GM18861 (cell line): ENCODE measurements at regions not wholly inside any gene's neighbourhood (a gene's known extent, or its start where the extent isn't known, plus 50 kb on each side); places are given as distances from the start of the nearest gene placed in this dataset.
"Not testable (repeated sequence)": the region's sequence is repeated elsewhere in the genome, so short reads cannot be mapped to it uniquely, and the experiment has no call there.

Experiments used
- ATAC-seq: cut with Tn5 transposase; IDR thresholded peaks from one replicate; pipeline ENCODE4 v1.9.1; 2021; ENCODE audit not compliant: unreplicated experiment

DNA sequence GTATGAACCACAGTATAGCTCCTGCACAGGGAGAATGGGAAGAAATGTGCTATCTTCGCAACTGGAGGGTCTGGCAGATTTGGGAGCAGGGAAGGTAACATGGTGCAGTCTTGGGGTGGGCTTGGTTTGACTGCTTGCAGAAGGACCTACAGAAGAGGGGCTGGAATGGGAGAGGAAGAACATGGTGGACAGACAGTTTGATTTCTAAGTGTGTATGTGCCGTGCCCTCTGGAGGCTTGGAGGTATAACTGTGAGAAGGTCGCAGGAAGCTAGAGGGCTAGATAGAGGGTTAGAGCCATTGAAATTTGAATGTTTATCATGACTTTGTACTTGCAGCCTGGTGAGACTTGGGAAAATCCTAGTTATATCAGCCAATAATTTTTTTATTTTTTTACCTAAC is 169.2 kb downstream of the SQOR start:
- no peak for ATAC-seq

DNA sequence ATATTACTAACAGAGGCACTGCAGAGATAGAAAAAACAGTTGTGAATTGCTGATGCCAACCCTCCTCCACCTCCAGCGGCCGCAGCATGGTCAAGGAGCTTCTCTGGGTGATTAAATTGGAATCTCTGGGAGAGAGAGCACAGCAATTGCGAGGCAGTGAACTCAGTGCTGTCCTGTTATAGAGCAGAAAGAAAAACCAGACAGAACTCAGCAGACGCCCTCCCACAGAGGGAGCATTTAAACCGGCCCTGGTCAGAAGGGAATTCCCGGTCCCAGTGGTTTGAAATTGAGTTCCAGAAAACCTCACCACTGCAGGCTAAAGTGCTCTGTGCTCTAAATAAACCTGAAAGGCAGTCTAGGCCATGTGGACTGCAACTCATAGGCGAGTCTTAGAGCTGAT is 175.4 kb downstream of the SQOR start:
- no peak for ATAC-seq

DNA sequence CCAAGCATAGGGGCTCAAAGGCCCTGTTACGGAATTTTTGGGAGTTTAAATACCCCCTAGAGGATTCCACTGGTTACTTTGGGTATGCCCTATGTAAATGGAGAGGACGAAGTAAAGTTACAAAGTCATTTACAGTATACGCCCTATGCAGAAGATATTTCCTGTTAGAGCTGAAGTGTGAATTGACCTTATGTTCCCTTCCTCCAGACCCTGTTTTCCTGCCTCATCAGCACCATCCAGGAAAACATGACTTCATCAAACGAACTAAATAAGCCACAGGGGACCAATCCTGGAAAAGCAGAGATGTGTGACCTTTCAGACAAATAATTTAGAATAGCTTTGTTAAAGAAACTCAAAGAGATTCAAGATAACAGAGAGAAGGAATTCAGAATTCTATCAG is 177.4 kb downstream of the SQOR start:
- ATAC-seq = no peak

DNA sequence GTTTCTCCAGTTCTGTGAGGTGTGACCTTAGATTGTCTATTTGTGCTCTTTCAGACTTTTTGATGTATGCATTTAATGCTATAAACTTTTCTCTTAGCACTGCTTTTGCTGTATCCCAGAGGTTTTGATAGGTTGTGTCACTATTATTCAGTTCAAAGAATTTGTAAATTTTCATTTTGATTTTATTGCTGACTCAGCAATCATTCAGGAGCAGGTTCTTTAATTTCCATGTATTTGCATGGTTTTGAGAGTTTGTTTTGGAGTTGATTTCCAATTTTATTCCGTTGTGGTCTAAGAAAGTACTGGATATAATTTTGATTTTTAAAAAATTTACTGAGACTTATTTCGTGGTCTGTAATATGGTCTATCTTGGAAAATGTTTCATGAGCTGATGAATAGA is 182.7 kb downstream of the SQOR start:
- ATAC-seq = not testable (repeated sequence)

DNA sequence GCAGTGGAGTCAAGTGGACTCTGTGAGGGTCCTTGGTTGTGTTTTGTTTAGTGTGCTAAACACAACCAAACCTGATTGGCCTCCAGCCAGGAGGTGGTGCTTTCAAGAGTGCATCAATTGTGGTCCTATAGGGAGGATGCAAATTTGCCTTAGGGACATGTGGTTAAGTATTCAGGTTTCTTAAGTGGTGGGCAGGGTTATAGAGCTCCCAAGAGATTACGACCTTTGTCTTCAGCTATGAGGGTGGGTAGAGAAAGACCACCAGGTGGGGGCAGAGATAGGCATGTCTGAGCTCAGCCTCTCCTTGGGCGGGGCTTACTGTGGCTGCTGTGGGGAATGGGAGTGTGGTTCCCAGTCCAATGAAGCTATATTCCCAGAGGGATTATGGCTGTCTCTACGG is 186.6 kb downstream of the SQOR start:
- ATAC-seq = no peak

DNA sequence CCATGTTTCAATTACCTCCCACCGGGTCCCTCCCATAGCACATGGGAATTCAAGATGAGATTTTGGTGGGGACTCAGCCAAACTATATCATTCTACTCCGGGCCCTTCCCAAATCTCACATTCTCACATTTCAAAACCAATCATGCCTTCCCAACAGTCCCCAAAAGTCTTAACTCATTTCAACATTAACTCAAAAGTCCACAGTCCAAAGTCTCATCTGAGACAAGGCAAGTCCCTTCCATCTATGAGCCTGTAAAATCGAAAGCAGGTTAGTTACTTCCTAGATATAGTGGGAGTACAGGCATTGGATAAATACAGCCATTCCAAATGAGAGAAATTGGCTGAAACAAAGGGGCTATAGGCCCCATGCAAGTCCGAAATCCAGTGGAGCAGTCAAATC is 188.1 kb downstream of the SQOR start:
- ATAC-seq = not testable (repeated sequence)

DNA sequence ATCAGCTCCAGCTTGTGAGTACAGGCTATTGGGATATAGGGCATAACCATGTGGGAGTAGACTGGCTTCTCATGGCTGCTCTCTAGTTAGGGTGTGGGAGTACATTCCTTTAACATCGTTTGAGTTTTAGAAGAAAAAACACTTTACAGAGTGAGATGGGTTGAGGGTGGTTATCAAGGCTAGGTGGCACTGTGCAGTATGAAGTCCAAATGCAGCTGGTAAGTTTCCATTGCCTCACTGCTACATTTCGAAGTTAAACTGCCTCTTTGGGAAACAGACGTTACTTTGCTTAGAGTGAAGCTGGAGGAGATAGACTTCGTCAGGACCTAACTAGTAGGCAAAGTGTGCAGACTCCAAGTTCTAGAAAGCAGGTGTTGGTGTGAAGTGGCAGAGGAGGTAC is 192.4 kb downstream of the SQOR start:
- ATAC-seq = no peak

DNA sequence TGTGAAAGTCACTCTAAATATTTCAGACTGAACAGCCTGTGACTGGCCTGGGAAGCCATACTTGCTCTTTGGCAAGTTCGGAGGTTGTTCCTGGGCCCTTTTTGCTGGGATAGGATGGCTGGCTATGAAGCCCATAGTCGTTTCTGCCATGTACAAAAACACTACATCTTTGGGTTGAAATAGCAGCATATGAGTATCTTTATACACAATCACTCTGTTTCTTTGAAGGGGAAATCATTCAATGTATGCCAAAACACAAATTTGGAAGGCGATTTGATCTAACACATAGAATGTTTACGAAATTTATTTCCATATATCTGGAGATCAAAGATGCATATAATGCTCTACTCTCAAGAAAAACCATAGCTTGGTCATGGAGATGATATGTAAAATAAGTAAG is 192.9 kb downstream of the SQOR start:
- no peak for ATAC-seq

DNA sequence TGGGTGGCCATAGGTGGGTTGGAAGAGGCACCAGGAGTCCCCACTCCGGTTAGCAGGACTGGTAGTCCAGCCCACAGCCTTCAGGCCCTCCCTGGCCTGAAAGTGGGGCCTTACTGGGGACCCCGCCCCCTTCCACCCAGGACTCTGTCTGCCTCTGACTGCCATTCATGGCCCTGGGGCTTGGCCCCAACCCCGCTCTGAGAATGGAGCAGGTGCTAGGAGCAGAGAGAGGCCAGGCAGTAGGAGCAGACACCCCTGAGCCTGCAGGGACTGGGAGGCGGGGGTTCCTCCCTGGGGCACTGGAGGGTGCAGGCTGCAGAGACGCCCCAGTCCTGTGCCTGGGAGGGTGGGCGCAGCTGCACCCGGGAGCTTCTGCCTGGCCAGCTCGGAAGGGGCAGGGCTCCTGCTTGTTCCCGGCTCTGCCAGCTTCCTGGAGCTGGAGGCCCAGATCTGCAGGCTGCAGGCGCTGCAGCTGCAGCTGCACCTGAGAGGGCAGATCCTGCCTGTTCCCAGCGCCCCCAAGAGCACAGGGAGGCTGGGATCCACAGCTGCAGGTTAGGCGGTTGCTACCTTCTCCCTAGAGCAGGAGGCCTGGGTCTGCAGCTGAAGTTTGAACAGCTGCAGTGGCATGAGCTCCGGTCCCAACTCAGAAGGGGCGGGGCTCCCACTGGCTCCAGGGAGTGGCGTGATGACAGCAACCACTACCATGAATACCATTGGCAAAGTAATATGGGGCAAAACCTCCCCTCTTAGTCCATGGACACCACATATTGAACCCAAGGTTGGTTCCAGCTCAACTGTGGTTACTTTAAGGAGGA is 194.7 kb downstream of the SQOR start:
- no peak for ATAC-seq

DNA sequence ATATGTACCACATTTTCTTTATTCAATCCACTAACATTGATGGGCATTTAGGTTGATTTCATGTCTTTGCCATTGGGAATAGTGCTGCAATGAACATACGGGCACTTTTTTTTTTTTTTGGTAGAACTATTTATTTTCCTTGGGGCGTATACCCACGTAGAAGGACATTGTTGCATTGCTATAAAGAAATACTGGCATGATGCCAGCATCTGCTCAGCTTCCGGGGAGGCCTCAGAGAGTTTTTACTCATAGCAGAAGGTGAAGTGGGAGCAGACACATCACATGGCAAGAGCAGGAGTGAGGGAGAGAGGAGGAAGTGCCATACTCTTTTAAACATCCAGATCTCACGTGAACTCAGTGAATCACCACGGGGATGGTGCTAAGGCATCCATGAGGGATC is 197.0 kb downstream of the SQOR start:
- no peak for ATAC-seq

DNA sequence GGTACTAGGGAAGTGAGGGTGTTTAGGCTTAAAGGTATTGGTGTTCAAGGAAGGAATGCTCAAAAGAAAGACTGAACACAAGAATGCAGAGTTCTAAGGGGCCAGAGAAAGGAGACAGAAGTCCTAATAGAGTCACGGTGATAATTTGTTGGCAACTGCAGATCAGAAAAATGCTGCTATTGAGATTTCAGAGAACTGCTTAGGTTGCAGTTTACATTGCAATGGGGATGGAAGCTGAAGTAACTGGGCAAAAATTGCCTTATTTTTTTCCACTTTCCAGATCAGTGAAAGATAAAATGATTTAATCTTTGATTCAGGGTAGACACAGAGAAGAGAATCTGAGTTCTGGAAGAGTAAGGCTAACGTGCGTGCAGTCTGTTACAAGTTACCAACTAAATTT is 199.8 kb downstream of the SQOR start:
- no peak for ATAC-seq

DNA sequence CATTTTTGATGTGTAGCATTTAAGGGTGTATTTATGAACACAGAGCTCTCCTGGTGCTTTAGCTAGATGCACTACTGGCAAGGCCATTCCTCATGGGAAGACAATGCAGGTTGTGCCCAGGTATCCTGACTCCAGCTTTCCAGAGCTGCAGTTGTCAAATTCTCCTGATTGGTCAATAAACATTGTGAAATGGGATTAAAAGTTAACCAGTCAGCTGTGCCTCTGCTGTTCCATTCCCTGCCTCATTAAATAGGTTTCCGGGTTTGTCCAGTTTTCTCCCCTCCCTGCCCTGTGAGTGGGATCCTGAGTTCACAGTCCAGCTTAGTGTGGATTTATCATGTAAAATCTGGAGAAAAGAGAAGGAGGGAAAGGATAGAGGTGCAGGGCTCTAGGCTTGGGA is 207.3 kb downstream of the SQOR start:
- ATAC-seq = no peak

DNA sequence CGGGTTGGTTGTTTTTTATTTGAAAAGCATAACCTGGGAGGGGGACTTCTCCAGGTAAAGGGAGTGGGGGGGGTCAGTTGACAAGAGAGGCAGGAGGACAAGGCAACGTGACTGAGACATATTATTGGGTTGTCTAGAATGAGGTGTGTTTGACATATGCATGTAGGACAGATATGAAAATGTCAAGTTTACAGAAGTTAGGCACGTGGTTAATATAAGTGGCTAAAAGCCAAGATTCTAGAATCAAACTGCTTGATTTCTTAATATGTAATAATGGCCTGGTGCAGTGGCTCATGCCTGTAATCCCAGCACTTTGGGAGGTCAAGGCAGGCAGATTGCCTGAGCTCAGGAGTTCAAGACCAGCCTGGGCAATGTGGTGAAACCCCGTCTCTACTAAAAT is 212.8 kb downstream of the SQOR start:
- ATAC-seq = no peak

DNA sequence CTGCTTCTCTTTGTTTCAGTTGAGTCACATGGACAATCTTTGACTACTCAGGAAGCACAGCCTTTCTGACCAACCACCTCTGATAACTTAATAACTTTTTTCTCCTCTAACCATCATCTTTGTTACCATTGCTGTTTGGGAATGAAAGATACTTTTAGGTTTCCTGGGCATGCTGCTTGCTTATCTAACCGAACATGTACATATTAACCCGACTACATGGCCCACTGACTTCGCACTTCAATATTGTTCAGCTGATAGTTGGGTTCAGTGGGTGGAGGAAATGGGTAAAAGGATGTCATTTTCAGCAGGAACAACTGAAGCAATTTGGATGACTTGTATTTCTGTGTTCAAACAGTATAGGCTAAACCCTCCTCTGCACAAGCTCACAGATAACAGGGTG is 214.3 kb downstream of the SQOR start:
- ATAC-seq = no peak

DNA sequence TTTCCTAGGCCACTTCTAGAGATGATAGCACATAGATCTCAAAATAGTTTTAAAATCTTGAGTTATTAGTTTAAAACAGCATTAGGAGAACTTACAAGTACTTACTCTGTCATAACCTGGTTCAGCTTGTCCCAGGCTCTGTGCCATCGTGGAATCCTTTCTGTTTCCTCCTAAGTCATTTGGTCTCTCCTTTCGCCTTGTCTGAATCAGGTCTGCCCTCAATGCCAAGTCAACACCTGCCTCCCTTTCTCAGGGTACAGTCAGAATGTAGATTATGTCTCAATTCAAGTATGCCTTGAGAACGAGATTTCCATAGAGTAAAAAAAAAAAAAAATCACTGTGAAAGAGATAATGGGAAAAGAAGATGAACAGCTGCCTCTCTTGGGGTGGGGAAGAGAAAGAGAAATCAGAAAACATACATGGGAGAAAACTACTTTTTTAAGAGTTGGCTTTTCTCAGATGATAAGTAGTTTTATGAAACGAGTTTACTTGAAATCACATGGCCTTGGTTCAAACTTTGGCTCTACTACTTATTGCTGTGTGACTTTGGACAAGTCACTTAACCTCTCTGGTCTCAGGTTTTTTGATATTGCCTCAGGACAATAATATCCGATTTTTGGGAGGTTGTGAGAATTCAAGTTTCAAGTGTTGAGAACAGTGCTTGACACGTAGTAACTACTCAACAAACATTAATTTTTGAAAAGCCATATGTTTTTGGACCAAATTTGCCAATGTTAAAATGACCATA is 219.8 kb downstream of the SQOR start:
- ATAC-seq = no peak

DNA sequence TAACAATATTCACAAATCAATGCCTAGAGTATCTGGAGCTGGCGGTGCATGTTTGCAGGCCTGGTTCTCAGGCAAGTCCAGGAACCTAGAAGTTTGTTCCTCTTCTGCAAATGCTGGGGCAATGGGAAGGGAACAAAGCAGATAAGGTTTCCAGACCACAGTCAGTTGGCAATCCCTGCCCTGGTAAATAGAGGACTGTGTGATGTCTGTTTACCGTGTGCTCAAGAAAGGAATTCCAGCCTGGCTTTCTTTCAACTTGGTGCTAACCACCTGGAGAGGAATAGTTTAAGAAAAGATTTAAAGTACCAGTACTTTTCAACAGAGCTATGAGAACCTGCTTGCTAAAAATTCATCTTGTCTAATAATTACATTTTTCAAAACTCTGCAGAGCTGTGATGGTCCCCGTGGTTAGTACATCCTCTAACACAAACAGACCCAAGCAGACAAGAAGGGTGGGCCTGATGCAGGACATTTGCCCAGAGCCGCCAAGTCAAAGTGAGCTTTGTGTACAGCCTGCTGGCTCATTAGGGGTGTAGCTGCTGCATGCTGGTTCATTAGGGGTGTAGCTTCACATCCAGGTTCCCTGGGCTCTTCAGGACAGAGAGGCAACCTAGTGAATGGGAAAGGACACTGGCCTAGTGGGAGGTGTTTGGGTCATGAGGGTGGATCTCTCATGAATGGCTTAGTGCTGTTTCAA is 220.5 kb downstream of the SQOR start:
- ATAC-seq = no peak

DNA sequence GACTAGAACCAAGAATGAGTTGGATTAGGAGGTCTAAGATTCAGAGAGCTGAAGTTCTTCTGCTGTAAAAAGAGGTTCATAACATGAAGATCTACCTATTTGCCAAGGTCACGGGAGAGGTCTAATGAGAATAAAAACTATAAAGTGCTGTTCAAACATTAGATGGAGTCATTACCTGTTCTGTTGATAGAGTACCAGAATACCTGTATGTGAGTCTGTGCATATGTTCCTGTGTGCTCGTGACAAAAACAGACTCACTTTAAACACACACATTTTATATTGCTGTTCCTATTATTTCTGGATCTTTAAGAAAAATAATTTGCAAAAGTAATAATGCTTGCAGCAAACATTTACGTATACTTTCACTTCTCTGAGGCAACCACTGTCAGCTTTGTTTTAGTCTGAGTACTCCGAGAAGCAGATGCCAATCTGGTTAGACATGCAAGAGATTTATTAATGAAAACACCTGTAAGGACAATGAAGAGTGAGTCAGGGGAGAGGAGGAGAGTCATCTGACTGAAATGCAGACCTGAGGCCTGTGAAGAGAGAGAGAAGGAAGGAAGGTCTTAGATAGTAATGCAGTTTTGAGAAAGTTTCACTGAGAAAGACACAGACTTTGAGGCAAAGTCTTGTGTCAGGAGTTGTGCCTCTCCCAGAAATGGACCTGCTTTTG is 221.2 kb downstream of the SQOR start:
- no peak for ATAC-seq

DNA sequence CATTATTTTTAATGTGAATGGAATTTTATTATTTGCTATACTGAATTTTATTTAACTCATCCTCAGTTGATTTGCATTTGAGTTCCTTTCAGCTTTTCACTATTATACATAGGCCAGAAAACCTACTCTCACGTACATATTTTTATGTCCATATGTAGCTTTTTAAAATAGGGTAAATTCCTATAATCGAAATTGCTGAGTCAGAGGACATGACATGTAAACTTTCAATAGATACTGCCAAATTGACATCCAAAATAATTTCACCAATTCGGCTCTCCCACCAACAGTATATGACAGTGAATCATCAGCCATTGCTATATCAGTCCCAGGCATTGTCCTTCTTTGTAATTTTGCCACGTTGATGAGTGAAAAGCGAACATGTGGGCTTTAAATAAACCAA is 222.5 kb downstream of the SQOR start:
- ATAC-seq = no peak

DNA sequence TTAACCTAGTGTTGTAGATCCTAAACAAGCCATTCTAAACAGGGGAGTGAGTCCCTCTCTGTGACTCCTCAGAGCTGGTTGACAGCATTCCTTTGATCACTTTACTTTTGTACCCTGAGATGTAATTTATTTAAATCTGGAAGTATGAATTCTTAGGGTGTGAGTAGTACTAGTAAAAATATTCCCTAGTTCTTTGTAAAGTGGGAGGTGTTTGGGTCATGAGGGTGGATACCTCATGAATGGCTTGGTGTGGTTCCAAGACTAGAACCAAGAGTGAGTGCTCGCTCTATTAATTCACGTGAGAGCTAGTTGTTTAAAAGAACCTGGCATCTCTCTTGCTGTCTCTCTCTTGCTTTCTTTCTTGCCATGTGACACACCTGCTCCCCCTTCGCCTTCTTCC is 223.7 kb downstream of the SQOR start:
- no peak for ATAC-seq

DNA sequence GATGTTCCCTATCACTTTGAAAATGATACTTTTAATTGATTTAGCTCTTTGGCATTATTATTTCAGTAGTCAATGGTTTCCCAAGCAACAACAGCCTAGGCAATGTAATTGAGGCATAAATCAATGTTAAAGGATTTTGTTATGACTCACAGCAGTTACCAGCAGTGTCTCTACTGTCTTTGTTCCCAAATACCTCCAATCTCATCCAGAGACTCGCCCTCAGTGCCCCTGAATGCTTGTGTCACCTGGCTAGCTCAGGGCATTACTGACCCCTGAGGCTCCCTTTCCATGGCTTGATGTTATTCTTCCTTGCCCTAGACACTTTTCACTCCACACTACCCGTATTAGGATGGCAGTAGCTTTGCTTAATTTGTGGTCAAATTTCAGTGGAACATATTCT is 227.2 kb downstream of the SQOR start:
- ATAC-seq = no peak

DNA sequence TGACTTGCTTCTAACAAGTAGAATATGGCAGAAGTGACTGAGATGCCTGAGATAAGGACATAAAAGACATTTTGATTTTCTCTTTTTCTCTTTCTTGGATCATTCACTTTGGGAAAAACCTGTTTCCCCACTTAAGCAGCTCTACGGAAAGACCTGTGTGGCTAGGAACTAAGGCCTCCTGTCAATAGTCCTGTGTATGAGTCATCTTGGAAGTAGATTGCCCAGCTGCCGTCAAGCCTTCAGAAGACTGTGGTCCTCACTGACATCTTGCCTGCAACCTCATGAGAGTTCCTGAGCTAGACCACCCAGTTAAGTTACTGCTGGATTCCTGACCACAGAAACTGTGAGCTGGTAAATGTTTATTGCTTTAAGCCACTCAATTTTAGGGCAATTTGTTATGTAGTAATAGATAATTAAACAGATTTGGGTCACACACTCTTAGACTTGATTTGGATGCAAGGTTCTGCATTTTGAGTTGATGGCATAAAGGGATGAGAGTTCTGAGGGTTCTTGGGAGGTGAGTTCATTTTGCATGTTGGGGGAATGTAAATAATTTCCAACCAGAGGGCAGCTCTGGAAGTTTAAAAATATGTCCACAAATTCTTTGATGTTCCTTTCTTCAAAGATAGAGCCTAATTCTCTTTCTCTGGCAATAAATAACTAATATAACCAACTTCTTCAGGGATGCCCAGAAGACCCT is 229.2 kb downstream of the SQOR start:
- ATAC-seq = peak; percentile 40
